Embryonic facial prominence (tissue), 1 donor: ENCODE measurements at regions not wholly inside any gene's neighbourhood (a gene's known extent, or its start where the extent isn't known, plus 50 kb on each side); places are given as distances from the start of the nearest gene placed in this dataset.
"Not testable (repeated sequence)": the region's sequence is repeated elsewhere in the genome, so short reads cannot be mapped to it uniquely, and the experiment has no call there.

Experiments
- DNase-seq: peaks from one replicate; pipeline ENCODE4 v3.0.0-alpha.2; 2016; ENCODE audit errors: extremely low spot score

DNA sequence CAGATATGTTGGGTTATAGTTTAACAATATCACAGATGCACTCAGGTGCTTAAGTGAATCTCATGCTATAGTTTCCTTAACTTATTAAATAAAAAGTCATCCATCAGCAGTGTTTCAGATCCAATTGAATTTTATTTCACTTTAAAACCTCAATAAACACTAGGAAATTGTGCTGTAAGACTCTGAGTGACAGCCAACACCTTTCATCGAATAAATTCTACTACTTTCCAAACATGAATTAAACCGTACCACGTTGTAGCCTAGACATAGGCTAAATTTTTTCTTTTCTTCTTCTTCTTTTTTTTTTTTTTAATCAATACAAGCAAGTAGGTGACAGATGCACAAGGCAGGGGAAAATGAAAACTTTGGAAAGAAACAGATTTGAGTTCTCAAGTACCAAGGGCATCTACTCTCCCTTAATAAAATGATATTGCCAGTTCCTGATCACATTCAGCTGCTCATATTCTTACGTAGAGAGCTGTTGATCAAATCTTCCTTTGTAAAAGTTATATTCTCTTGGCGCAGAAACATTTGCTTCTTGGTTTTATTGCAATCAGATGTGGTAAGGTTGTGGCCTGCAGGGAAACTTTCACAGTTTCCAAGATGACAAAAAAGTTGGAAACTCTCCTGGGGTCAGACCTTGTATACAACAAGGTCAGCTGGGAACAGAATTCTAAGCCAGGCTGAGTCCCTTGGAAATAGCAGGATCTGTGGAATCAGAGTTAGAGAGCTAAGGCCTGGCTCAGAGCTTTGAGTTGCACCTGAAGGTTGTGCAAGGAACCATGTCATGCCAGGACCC, 147.7 kb downstream of the CD47 start:
- DNase-seq: no peak

DNA sequence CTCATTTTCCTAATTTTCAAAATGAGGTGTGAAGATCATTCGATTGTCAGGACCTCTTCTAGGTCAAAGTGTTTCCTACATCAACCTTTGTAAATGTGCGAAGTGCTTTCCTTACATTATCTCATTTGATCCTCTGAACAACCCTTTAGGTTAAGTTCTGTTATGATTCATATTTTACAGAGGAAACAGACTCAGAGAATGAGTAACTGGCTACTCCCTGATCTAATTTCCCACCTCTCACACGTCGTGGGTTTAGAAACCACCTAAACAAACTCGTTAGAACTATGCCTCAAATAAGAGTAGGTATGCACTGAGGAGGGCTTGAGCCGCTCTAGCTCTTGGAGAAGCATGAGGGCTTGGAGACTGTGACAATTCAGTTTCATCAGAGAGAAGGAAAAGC, 148.6 kb downstream of the CD47 start:
- no peak for DNase-seq

DNA sequence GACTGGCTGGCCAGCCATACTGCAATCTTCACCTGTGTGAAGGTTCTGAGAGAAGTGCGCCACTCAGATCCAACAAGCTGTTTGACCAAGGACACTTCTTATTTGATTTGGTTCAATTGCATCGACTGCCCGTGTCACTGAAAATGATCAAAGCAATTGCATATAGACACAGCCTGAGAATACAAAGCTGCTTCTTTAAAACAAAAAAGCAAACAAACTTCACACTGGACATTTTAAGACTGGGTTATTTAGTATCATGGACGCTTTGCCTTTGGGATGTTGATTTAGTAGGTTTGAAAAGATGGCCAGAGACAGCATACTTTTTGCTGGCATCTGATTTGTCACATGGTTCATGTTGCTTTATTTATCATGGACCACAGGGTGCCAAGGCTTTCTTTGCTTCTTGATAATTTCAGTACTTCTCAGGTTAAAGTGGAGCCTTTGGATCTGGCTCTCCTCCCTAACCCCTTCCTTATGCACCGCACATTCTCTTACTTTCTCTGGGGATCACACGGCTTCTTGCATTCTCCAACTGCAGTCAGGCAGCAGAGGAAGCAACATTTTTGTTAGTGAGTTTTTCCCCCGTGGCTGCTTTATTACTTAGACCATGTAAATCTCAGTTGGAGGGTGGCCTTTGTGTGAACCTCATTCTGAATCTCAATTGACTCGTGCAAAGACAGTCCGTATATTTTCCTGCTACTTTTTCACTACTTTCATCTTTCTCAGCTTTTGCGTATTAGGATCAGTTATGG, 151.0 kb downstream of the CD47 start:
- DNase-seq: no peak

DNA sequence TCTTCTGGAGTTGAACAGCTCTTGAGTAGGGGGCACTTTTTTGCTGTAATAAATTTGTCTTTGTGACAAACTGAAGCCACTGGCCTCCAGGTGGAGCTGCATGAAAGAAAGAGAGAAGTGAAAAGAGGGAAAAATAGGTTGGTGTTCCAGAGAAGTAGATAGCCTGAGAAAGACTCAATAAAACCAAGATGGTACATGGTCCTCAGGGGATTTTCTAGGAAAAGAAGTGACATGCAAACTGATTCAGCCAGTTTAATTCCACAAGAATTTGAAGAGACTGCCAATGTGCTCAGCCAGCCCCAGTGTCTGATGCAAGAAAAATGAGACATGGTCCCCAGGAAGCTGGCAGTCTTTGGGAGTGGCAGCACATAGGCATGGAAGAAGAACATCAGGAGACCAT, 152.7 kb downstream of the CD47 start:
- DNase-seq: no peak

DNA sequence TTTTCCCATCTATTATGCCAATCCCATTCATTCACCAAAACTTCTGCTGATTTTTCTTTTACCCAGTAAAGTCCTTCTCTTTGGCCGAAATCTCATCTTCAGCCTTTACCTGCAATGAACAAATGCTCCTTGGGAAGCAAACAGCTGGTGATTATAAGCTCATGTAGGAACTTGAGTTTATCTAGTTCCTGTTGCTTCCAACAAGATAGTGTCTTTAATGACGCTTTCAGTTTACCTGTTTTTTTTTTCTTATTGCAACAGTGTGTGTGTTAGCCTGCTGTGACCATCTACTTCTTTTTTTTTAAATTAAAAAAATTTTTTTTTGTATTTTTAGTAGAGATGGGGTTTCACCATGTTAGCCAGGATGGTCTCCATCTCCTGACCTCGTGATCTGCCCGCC, 156.0 kb downstream of the CD47 start:
- DNase-seq: no peak

DNA sequence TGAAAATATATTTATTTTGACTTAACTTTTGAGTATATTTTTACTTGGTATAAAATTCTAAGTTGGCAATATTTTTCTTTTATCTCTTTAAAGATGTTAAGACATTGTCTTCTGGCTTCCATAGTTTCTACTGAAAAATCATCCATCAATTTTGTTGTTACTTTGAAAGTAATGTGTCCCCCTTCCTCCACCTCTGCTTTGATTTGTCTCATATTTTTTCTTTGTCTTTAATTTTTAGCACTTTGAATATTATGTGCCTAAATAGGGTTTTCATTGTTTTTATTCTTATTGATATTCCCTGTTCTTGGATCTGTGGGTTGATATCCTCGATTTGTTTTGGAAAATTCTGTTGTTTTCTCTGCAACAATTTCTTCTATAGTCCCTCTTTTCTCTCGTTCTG, 157.4 kb downstream of the CD47 start:
- DNase-seq: no peak

DNA sequence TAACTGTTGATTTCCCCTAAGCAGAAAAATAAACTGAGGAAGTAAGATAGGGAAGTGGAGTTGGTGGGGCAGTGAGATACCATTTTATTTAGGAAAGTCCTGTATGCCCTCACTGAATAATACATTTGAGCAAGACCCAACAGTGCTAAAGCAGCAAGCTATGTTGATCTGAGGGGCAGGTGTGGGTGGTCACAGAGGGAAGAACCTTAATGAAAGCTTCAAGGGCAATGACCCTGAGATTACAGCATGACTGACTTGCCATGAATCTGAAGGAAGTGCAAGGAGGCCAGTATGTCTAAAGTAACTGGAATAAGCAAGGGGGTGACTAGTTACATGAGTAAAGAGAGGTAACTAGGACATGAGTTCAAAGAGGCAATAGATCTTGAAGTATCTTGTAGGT, 159.5 kb downstream of the CD47 start:
- DNase-seq: no peak

DNA sequence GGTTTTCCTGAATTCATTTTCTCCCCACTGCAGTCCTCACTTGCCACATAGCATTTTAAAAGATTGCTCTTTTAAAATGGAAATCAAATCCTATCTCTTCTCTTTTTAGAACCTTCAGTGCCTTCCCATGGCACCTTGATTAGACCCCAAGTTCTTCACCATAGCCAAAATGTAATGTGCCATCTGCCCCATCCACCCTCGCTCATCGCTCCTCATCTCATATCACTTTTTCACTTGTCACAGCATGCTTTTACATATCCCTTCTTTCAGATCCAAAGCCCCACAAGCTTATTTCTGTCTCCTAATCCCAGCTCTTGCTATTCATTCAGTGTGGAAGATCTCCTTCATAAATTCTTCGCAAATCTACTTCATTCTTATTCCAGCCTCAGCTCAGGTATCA, 161.7 kb downstream of the CD47 start:
- DNase-seq: no peak

DNA sequence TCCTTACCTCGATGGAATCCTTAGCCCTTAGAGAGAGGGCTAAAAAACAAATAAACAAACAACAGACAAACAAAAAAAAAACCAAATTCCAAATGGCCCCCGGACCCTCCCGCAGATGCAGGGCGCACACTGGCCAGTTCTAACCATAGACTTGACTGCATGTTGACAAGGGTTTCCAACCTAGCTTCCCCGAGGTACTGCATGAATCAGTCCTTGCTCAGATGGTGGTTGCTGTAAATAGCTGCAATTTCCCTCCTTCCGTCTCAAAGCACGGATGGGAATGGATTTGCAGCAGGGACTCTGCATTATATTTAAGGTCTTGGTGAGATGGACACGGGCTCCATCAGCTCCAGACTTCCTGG, 162.8 kb downstream of the CD47 start:
- DNase-seq: no peak

DNA sequence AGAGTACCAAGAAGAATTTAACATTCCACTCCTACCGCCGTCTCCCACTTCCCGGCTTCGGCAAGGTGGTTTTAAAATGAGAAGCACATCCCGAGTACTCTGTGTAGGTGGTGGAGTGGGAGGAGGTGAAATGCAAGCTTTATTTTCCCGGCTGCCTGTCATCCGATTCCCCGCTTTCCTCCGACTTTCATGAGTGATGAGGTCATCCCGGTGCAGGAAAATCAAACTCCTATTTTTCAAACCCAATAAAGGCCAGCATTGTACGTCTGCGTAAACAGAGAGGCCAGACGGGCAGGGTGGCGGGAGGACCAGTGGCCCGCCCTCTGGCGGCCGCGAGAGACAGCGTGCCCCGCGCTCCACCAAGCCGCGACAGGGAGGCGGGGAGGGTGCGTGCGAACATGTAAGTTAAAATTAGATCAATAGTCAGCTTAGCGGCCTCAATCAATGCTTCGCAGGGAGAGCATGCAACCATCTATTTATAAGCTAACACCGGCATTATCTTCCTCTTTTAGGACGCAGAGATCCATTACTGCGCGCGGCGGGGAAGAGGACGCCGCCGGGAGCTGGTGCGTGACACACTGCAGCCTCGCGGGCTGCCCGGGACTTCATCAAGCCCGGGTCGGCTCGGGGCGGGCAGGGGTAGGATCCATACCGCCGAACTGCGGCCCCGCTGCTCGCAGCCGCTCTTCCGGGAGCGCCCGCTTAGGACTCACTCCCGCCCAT, 163.3 kb downstream of the CD47 start:
- DNase-seq: peak; percentile 46

DNA sequence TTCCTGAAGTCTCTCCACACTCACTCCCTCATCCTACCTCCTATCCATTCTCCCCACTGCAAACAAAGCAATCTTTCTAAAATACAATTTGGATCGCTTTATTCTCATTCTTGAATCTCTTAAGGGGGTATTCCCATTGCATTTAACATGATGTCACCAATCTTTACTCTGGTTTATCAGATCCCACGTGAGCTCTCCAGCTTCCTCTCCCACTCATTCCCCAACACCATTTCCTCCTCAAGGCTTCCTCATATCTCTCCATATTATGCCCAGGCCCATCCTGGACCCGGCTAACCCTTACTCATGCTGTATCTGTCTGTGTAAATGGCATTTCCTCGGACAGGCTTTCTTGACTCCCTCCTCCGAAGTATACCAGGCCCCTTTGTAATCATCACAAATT, 165.0 kb downstream of the CD47 start:
- no peak for DNase-seq

DNA sequence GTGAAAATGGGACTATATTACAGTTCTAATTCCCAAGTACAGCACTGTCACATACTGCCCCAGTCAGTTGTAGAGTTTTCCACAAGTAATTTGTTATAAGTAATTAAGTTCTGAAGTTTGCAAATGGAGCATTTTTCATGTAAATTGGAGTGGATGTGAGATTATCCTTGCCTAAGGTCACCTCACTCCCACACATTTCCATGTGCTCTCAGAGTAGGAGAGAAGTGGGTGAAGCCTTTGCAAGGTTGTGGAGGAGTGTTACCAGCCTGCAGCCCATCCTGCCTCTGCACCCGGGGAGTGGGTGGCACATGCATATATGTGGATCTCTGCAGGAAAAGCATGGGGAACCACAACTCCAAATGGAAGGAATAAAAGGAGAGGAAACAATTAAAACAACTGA, 169.8 kb downstream of the CD47 start:
- DNase-seq: no peak

DNA sequence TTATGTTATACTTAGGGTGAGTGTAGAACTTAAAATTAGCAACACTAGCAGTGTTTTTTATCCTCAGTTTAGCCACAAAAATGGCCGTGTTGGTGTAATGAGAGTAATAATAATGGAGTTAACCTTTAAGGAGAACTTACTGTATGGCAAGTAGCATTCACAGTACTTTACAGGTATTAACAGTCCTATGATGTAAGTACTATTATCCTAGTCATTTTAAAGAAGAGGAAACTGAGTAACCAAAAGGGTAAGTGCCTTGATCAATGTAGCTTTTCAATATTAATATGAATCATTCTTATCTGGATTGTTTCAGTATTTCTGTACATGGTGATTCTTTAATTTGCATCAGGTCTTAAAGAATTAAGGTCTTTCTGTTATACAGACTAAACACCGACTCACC, 170.3 kb downstream of the CD47 start:
- no peak for DNase-seq

DNA sequence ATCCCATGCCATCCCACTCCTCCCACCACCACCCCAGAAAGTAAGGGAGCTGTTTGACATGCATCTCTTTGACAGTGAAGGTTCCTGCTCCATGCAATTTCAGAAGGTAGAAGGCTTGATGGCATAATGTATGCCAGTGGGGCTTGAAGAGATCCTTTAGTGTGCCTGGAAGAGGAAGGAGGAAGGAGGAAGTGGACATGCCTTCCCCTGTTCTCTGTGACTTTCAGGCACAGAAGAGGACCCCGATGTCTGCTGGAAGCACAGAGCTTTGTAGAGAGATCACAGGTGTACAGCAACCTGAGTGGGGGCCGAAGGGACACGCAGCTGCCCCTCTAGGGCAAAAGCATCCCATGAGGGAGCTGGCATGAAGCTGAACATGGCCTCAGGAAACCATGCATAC, 171.6 kb downstream of the CD47 start:
- DNase-seq: no peak

DNA sequence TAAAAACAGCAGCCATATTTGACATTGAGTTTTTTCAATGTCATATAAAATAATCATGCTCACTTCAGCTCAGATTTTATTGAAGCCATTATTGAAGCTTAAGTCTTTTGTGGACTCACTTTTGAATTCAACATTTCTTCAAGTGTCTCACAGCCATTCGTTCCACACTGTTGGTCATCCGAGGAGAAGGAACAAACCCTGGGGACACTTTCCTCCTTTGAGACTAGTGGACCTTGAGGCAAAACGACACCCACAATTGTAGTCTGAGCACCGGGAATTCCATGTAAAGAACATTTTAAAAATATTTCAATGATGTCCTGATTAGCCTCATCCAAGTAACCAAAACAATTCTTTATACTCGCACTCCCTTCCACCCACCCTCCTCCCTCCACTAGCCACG, 174.7 kb downstream of the CD47 start:
- no peak for DNase-seq

DNA sequence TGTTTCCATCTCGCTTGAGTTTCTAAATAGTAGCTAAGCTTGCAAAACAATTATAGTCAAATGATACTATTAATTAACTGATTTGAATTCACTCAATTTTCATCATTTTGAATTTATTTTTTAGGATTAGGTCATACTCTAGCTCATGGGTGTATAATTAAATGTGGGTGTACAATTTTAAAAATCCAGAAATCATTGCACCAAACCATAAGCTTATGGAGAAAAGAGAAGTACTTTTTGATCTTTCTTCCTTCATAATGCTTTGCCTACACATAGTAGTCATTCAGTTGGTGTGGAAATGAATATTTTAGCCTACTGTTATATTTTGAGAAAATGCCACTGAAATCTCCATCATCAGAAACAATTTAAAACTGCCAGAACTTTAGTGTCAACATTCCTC, 175.1 kb downstream of the CD47 start:
- DNase-seq: no peak

DNA sequence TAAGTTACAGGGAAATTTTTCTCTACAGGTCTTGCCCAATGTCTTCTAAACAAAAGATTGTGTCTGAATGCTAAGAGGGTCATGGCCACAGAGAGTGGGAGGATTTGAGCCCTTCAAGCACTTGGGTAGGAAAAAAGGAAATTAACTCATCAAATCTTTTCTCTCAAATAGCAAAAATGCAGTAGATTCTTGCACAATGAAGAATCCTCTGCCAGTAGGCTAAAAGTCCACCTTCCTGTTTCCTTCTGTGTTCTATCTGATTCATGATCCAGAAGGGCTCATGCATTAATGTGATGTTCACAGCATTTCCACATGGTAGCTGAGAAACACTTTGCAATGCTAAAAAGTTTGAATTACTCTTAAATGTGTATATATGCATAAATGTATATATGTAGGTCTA, 177.1 kb downstream of the CD47 start:
- DNase-seq: no peak

DNA sequence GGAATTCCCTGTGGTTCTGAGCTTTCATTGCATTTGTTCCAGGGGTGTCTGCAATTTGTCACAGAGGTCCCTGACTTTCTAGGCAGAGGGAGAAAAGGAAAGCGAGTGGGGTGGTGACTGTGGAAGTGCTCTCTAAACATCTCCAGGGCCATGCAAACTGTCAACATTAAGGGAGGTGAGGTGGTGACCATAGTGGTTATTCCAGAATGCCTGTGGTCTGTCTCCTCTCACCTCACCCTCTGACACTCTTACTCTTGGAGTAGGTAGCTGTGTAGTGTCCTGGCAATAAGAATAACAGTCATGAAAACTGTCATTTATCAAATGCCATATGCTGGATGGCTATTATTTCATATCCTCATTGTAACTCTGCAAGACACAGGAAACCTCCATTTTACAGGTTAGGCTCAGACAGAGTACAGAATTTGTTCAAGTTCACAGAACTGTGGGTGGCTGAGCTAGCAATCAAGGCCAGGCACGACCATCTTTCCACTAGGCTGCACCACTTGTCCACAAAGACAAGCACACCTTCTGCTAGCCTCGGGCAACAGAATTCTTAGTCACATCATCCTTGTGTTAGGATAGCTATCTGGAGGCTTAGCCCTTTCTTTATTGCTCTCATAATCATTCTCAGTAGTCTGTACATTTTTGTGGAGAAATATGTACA, 179.4 kb downstream of the CD47 start:
- DNase-seq: no peak

DNA sequence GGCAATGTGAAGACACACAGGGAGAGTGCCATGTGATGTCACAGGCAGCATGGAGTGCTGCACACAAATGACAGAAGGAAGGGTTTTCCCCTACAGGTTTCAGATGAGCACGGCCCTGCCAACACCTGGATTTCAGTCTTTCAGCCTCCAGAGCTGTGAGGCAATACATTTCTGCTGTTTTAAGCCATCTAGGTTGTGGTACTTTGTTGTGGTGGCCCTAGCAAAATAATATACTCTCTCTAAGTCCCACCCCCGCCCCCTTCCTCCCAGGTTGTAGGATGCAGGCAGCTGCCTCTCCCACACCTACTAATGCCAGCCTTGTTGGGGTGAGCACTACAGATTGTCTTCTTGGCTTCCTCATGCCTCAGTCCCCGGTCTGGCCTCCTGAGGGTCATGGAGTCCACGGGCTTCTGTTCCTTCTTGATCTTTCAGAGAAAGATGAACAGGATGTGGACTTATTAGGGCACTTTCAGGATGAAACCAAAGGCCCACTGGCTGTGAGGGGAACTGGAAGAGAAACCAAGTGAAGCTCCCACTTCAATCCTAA, 180.0 kb downstream of the CD47 start:
- DNase-seq: no peak

DNA sequence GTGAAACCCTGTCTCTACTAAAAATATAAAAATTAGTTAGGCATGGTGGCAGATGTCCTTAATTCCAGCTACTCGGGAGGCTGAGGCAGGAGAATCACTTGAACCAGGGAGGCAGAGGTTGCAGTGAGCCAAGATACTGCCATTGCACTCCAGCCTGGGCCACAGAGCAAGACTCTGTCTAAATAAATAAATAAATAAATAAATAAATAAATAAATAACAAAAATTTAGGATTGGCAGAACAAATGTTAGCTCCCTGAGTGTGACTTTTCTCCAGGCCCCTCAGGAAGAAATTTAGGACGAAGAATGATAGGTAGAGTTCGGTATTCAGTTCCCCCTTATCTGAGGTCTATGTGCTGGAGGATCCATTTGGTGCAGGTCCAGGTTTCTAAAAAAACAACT, 181.2 kb downstream of the CD47 start:
- not testable (repeated sequence) for DNase-seq

DNA sequence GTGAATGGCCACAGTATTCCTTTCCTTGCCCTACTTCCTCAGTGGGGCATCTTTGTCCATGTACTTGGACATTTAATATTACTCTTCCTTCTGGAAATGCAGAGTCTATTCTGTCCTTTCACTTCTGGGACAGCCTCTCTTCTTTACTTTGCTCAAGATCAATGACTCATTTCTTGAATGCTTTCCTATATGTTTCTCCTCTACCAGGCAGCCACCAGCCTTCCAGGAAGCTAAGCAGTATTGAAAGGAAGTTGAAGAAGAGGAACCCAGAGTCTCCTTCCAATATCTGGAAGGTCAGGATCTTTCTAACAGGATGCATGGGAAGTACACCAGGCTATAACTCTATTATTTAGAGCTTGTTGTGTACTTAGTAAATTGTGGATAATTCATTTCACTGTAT, 182.8 kb downstream of the CD47 start:
- no peak for DNase-seq

DNA sequence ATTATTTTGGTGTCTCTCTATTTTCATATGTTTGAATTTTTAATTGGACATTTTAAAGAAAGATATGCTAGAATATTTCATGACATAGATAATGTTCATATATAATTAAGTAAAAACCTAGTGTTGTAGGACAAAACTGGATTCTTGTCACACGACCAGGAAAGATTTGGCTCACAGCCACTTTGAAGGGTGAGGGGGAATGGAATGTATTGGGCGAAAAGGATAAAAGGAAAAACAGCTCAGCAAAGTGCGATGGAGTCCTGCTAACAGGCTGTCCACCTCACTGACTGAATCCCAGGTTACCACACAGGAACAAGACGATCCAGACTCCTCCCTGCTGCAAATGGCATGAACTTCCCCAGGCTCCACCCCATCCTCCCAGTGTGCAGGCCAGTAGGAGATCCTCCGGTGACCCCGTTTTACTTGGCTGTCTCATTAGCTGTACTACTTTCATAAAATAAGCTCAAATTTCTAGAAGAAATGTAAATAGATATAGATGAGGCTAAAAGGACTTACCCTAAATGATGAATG, 186.2 kb downstream of the CD47 start:
- DNase-seq: no peak
